LNCAP (cell line): ENCODE measurements at regions not wholly inside any gene's neighbourhood (a gene's known extent, or its start where the extent isn't known, plus 50 kb on each side); places are given as distances from the start of the nearest gene placed in this dataset.

Experiments used
- TF ChIP-seq, protein P1 (sequence below): fragments of 450-650 bp; IDR thresholded peaks from 2 replicates; pipeline ENCODE4 v1.5.1; 2017; ENCODE audit warnings: mild to moderate bottlenecking

DNA sequence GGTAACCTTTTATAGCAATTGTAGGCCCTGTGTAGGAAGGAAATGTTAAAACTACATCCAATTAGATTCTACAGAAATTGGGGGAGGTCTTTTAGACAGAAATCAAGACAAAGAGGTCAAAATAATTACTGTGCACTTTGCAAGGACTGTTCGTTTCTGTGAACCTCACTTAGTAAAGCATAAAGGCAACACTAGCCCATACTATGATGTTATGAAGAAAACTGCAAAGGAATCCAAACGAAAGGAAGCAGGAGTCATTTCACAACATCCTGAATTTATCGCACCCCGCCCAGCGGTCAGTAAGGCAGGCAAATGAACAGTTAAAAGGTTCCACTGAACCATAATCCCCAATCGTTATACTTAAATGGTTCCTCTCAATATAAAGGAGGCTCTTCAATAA, 429.5 kb upstream of the ARID1B start:
- TF ChIP-seq, protein P1, sequence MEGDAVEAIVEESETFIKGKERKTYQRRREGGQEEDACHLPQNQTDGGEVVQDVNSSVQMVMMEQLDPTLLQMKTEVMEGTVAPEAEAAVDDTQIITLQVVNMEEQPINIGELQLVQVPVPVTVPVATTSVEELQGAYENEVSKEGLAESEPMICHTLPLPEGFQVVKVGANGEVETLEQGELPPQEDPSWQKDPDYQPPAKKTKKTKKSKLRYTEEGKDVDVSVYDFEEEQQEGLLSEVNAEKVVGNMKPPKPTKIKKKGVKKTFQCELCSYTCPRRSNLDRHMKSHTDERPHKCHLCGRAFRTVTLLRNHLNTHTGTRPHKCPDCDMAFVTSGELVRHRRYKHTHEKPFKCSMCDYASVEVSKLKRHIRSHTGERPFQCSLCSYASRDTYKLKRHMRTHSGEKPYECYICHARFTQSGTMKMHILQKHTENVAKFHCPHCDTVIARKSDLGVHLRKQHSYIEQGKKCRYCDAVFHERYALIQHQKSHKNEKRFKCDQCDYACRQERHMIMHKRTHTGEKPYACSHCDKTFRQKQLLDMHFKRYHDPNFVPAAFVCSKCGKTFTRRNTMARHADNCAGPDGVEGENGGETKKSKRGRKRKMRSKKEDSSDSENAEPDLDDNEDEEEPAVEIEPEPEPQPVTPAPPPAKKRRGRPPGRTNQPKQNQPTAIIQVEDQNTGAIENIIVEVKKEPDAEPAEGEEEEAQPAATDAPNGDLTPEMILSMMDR: no peak

DNA sequence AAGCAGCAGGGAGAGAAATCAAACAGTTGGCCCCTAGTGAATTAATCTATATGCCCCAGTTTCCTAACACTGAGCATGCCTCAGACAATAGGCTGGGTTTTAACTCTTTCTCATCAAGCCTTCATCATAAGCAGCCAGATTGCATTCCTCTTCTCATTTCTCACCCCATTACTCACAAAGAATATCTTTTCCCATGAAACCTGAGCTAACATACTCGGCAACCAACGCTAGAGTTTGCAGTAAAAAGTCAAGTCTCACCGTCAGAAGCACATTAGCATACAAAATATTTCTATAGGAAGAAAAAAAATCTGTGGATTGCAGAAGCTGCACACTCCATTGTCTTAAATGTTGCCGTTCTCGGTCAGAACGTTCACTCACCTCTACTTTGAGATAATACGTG, 429.9 kb upstream of the ARID1B start:
- TF ChIP-seq, protein P1: no peak

DNA sequence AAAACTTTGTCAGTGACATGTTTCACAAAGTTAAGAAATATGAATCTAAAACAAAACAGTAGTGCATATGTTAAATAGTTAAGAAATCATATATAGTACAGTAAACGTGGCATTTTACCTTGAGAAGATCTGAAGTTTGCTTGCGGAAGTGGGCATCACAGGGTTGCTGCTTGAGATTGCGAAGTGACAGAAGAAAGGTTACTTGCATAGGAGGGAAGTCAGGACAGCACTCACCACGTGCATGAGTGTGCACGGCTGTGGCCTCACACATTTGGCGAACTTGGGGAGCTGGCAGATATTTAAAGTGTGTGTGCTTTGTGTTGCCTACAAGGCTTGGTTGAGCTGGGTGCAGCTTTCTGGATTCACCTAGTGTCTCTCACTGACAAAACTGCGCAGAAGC, 431.5 kb upstream of the ARID1B start:
- TF ChIP-seq, protein P1: no peak

DNA sequence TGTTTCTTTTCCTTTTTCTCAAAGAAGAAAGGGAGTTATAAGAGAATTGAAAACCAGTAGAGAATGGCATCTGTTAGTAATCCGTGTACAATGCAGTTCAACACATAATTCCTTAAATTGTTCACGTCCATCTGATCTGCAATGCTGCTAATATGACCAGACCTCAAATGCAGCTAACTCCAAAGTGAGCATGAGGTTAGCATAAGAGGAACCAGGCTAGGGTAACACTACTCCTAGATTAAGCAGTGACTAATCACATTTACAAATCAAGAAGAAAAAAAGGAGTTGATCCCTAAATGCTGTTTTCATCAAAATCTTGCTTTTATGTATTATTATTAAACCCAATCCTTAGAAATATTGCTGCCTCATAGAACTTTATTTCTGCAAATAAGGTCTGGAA, 432.7 kb upstream of the ARID1B start:
- TF ChIP-seq, protein P1: no peak

DNA sequence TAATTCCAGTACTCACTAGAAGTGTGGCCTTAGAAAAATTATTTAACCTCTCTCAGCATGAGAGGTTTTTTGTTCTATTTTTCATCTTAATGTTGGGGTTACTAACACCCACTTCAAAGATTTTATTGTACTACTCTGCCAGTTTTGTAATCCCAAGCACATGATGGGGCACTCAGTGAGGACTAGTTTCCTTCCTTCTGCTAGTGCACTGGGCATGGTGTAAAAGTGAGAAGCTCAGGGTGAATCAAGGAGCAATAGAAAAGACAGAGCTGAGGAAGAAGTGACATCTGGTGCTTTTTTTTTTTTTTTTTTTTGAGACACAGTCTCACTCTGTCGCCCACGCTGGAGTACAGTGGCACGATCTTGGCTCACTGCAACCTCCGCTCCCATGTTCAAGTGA, 439.4 kb upstream of the ARID1B start:
- TF ChIP-seq, protein P1: no peak

DNA sequence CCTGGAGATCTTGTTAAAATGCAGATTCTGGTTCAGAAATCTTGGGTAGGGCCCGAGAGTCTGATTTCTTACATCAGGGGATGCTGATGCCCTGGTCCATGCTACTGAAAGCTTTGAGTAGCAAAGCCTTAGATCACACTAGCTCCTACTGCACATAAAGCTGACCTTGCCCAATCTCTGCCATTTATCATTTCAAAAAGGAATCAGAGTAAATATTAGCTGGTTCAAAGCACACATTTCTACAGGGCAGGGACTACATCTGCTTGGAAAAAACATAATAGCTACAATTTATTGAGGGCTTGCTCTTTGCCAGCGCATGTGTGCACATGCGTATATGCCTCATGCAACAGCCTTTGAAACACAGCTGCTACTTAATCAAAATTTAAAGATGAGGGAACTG, 440.4 kb upstream of the ARID1B start:
- TF ChIP-seq, protein P1: no peak

DNA sequence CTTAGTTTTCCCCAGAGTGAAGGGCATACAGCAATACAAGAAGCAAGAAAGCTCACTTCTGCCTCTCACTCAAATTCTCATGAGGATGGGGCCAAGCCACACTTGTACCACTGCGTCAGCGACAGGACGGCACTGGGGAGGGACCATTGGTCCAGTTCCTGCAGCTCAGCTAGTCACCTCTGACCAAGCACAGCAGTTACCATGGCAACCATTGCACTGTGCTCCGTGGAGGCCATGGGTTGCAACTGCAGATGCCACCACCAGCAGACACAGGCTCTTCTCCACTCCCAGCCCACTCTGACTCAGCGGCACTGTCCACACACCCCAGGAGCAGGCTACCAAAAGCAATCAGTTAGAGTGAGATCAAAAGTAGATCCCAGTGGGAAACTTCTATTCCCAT, 441.1 kb upstream of the ARID1B start:
- TF ChIP-seq, protein P1: no peak

DNA sequence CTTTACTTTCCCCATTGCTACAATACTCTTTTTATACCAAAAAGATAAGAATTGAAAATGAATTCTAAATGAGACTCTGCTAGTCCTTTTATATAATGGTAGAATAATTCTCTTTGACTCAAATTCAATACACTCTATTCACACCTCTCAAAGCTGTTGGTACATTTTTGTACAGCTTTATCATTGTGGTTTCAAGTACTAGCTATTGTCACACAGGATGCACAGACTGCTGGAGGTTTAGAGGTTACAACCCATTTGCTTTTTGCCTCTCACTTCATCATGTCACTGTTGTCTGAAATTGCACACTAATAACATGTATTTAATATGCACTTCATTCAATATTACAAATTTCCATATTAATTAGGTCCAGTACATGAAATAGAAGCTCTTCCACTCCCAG, 442.2 kb upstream of the ARID1B start:
- TF ChIP-seq, protein P1: no peak
